Natural killer cell (primary cell): ENCODE measurements at regions not wholly inside any gene's neighbourhood (a gene's known extent, or its start where the extent isn't known, plus 50 kb on each side); places are given as distances from the start of the nearest gene placed in this dataset.

Experiments used
- ATAC-seq, 3 donors: fragments of 150-1000 bp in 2 of 3; fragments of 200-7000 bp in 1 of 3; cut with Tn5 transposase; 1 replicate in 1 of 3; 2 replicates in 2 of 3; pipeline ENCODE4 v1.10.0; 2021; ENCODE audit warnings: mild to moderate bottlenecking in 2 of 3, moderate library complexity in 2 of 3
- DNase-seq, 2 donors: peaks; one replicate each; pipeline versions ENCODE4 v3.0.0 to v3.0.0-alpha.2; 2013 to 2021; ENCODE audit warnings: mixed read lengths in 1 of 2
- H3K27ac ChIP-seq: one replicate; pipeline ENCODE4 v1.5.1; 2013; ENCODE audit warnings: mild to moderate bottlenecking, low read length
- H3K27me3 ChIP-seq: one replicate; pipeline ENCODE4 v1.6.1; 2013; ENCODE audit warnings: low read length; ENCODE audit not compliant: control insufficient read depth, insufficient read depth
- H3K36me3 ChIP-seq: one replicate; pipeline ENCODE4 v1.6.1; 2013; ENCODE audit warnings: low read length; ENCODE audit not compliant: control insufficient read depth, insufficient read depth
- H3K4me1 ChIP-seq: one replicate; pipeline ENCODE4 v1.6.1; 2013; ENCODE audit warnings: low read length; ENCODE audit not compliant: control insufficient read depth, insufficient read depth
- H3K4me3 ChIP-seq: one replicate; pipeline ENCODE4 v1.5.1; 2013; ENCODE audit warnings: low read length
- H3K9me3 ChIP-seq: one replicate; pipeline ENCODE4 v1.6.1; 2013; ENCODE audit warnings: low read length; ENCODE audit not compliant: control insufficient read depth, insufficient read depth
- H3K27ac Mint-ChIP-seq, 2 donors: one replicate each; pipeline ENCODE4 v1.8.0; 2022; ENCODE audit warnings: mild to moderate bottlenecking in 2 of 2, mixed read lengths in 2 of 2, moderate library complexity in 1 of 2
- H3K27me3 Mint-ChIP-seq, 2 donors: one replicate each; pipeline ENCODE4 v1.8.0; 2022; ENCODE audit warnings: low read depth in 2 of 2, mixed read lengths in 2 of 2
- H3K36me3 Mint-ChIP-seq: one replicate; pipeline ENCODE4 v1.8.0; 2022; ENCODE audit warnings: mixed read lengths
- H3K4me1 Mint-ChIP-seq, 2 donors: one replicate each; pipeline ENCODE4 v1.8.0; 2022; ENCODE audit warnings: mixed read lengths in 2 of 2
- H3K4me3 Mint-ChIP-seq: one replicate; pipeline ENCODE4 v1.8.0; 2022; ENCODE audit warnings: mild to moderate bottlenecking, moderate library complexity, mixed read lengths
- H3K9me3 Mint-ChIP-seq, 2 donors: one replicate each; pipeline ENCODE4 v1.8.0; 2022; ENCODE audit warnings: mixed read lengths in 2 of 2
- WGBS: methylation state at CpG from one replicate; pipeline ENCODE4 v1.1.7; 2013; ENCODE audit warnings: missing lambda C conversion rate; ENCODE audit not compliant: insufficient coverage; 5-methylcytosine and 5-hydroxymethylcytosine counted together
- intact Hi-C: fragments of 100-400 bp; cut with micrococcal nuclease; formaldehyde crosslinking; loops from one replicate; pipeline ENCODE4 v1.14.2; 2022
- TF ChIP-seq, protein P1 (sequence below): fragments of 200-600 bp; IDR thresholded peaks from one replicate; pipeline ENCODE4 v1.8.0; 2022; ENCODE audit warnings: antibody characterized with exemption

DNA sequence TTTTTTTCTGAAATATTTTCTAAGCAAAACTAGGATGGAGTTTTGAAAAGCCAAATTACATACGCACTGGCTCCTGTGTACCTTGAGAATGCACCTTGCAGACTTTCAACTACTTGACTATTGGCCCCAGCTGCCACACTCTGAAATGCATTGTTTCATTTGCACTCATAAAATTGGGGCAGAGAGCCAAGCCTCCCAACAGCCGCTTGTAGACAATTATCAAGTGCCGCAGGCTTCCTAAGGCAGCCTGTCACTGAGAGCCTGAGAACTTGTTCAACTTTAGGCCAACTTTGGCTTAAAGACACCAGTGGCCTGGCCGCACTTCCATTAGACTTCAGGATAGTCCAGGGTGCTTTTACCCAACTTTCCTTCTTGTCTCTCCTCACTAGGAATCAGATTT is 115.7 kb upstream of the STARD13 start:
- Histone ChIP-seq H3K4me3 (no peak overlapping the region), H3K36me3 (no peaks in the 10 kb centered on the region), H3K4me1 (no peaks in the 10 kb centered on the region), H3K27ac (no peak overlapping the region), H3K9me3 (no peaks in the 10 kb centered on the region), H3K27me3 (no peaks in the 10 kb centered on the region)
- H3K4me3 Mint-ChIP-seq = no peak overlapping the region
- no peaks in the 10 kb centered on the region for H3K9me3 Mint-ChIP-seq
- H3K36me3 Mint-ChIP-seq = no peaks in the 10 kb centered on the region
- TF ChIP-seq, protein P1, sequence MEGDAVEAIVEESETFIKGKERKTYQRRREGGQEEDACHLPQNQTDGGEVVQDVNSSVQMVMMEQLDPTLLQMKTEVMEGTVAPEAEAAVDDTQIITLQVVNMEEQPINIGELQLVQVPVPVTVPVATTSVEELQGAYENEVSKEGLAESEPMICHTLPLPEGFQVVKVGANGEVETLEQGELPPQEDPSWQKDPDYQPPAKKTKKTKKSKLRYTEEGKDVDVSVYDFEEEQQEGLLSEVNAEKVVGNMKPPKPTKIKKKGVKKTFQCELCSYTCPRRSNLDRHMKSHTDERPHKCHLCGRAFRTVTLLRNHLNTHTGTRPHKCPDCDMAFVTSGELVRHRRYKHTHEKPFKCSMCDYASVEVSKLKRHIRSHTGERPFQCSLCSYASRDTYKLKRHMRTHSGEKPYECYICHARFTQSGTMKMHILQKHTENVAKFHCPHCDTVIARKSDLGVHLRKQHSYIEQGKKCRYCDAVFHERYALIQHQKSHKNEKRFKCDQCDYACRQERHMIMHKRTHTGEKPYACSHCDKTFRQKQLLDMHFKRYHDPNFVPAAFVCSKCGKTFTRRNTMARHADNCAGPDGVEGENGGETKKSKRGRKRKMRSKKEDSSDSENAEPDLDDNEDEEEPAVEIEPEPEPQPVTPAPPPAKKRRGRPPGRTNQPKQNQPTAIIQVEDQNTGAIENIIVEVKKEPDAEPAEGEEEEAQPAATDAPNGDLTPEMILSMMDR = no peak
- WGBS = 94% methylated on average over 4 of the region's 4 CpGs
- intact Hi-C loops = no loop called here
- DNase-seq (no peak), ATAC-seq (no peak)
- H3K4me1 Mint-ChIP-seq = no peaks in the 10 kb centered on the region
- no peaks in the 10 kb centered on the region for H3K27me3 Mint-ChIP-seq
- no peak overlapping the region for H3K27ac Mint-ChIP-seq

GRCh38 chr13:33402975-33403374 is 117.4 kb upstream of the STARD13 start:
- TF ChIP-seq, protein P1 = no peak
- 86% methylated on average over 7 of the region's 7 CpGs for WGBS
- Histone ChIP-seq H3K4me1 (no peaks in the 10 kb centered on the region), H3K36me3 (no peaks in the 10 kb centered on the region), H3K9me3 (no peaks in the 10 kb centered on the region), H3K4me3 (no peak overlapping the region), H3K27me3 (no peaks in the 10 kb centered on the region), H3K27ac (no peak overlapping the region)
- no peak for DNase-seq
- H3K4me1 Mint-ChIP-seq = no peaks in the 10 kb centered on the region
- no peaks in the 10 kb centered on the region for H3K36me3 Mint-ChIP-seq
- ATAC-seq = no peak
- intact Hi-C loops = no loop called here
- H3K27me3 Mint-ChIP-seq = no peaks in the 10 kb centered on the region
- H3K9me3 Mint-ChIP-seq = no peaks in the 10 kb centered on the region
- H3K4me3 Mint-ChIP-seq = no peak overlapping the region
- no peak overlapping the region for H3K27ac Mint-ChIP-seq

DNA sequence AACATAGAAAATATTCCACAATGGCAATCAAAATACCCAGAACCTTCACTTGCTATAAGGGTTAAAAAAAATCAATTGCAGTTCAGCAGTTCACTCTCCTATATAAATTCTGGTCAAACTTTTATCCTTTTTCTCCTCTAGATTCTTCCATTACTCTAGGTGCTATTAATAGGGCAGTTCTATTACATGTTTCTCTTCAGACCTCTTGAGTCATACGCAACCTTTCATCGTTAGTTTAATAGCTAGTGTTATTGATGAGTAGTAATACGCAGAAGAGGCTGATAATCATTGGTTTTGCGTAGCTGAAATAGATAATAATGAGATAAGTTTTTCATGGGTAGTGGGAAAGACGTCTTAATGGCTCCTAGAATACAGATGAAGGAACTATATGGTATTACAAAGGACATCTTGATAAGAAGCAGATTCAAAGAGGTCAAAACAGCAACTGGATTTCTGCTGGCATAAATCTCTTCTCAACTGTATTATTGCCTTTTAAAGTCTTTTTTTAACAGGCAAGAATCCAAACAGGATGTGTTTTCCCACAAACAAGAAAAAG is 118.3 kb upstream of the STARD13 start:
- 93% methylated on average over 5 of the region's 5 CpGs for WGBS
- no peaks in the 10 kb centered on the region for H3K36me3 ChIP-seq

DNA sequence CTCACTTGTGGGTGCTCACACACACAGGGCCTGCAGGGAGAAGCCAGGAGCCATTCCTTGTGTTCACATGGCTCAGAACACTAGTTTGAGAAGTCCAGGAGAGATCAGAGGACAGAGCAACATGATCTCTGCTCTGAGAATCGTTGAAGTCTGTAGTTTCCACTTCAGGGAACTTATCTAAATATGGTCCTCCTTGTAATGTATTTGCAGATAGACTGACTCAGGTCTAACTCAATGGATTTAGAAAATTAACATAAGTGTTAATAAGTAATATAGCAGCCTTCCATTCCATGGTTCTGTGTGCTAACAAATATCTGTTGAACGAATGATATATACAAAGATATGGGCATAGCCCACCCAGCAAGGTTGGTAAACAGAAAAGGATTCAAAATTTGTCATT is 119.8 kb upstream of the STARD13 start:
- ATAC-seq = no peak

More for the DNA sequence above, 118.3 kb upstream of the STARD13 start:
- H3K4me1 Mint-ChIP-seq = no peaks in the 10 kb centered on the region
- H3K27me3 ChIP-seq = no peaks in the 10 kb centered on the region
- DNase-seq (no peak), ATAC-seq (no peak)
- H3K4me1 ChIP-seq = no peaks in the 10 kb centered on the region
- H3K4me3 ChIP-seq = no peak overlapping the region
- TF ChIP-seq, protein P1 = no peak
- intact Hi-C loops = no loop called here
- H3K36me3 Mint-ChIP-seq = no peaks in the 10 kb centered on the region
- H3K27ac ChIP-seq = no peak overlapping the region
- H3K27ac Mint-ChIP-seq = no peak overlapping the region
- peaks cover 0 to 2% of the 10 kb centered on the region in 2 donors for H3K9me3 Mint-ChIP-seq
- H3K4me3 Mint-ChIP-seq = no peak overlapping the region
- H3K27me3 Mint-ChIP-seq = no peaks in the 10 kb centered on the region
- no peaks in the 10 kb centered on the region for H3K9me3 ChIP-seq

More for the DNA sequence above, 119.8 kb upstream of the STARD13 start:
- H3K9me3 ChIP-seq = no peaks in the 10 kb centered on the region
- Mint-ChIP-seq H3K9me3 (peaks cover 0 to 2% of the 10 kb centered on the region in 2 donors), H3K4me3 (no peak overlapping the region), H3K27ac (no peak overlapping the region), H3K36me3 (no peaks in the 10 kb centered on the region), H3K4me1 (no peaks in the 10 kb centered on the region), H3K27me3 (no peaks in the 10 kb centered on the region)
- 78% methylated on average over 2 of the region's 2 CpGs for WGBS
- no peaks in the 10 kb centered on the region for H3K4me1 ChIP-seq
- no peak for DNase-seq
- no peaks in the 10 kb centered on the region for H3K27me3 ChIP-seq
- H3K27ac ChIP-seq = no peak overlapping the region
- intact Hi-C loops = no loop called here
- H3K36me3 ChIP-seq = no peaks in the 10 kb centered on the region
- TF ChIP-seq, protein P1 = no peak
- no peak overlapping the region for H3K4me3 ChIP-seq
